ENCODE measurements at regions not wholly inside any gene's neighbourhood (a gene's known extent, or its start where the extent isn't known, plus 50 kb on each side); places are given as distances from the start of the nearest gene placed in this dataset.

DNA sequence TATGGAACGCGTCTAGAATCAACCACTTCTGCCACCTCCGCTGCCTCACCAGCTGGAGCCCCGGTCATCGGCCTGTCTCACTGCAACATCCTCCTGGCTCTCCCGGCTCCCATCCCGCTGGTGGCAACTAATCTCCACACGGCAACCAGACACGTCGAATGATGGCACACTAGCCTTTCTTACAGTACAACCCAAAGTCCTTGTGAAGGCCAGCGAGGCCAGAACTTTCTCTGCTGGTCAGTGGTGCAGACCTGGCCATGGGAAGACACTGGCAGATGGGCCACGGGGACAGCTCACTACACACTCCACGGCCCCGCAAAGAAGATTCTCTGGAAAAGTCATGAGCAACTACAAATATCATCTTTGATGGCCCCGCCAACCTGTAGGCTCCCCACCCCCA lies 117.6 kb downstream of the RMI2 start:
- Histone ChIP-seq H3K4me1 (ENCODE audit: control insufficient read depth, insufficient read depth, low read length) (no peaks in the 10 kb centered on the region), H3K27me3 (ENCODE audit: control insufficient read depth, insufficient read depth, low read length) (no peaks in the 10 kb centered on the region)

DNA sequence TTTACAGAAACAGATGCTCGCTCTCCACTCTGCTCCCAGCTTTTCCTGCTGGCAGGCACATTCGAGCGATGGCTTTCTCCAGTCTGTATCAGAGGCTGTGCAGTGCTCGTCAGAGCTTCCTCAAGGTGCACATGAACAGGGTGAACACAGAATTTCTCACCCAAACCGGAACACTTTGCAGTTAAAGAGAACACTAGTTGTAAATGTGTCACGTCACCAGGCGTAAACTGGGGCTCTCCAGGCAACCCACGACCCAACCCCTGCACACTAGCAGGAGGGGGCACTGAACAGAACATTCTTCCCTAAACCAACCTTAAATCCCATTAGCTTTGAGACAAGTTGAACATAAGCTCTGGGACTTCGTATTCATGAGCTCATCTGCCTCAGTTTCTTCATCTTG lies 119.0 kb downstream of the RMI2 start:
- Histone ChIP-seq H3K4me1 (ENCODE audit: control insufficient read depth, insufficient read depth, low read length) (no peaks in the 10 kb centered on the region), H3K36me3 (ENCODE audit: control insufficient read depth, insufficient read depth, low read length) (no peaks in the 10 kb centered on the region; the same call in 1 of the 2 replicates), H3K27me3 (ENCODE audit: control insufficient read depth, insufficient read depth, low read length) (no peaks in the 10 kb centered on the region), H3K4me3 (ENCODE audit: low read depth, low read length) (no peak overlapping the region), H3K27ac (ENCODE audit: low read depth, low read length) (no peak overlapping the region), H3K9me3 (ENCODE audit: control insufficient read depth, insufficient read depth, low read depth, low read length) (no peaks in the 10 kb centered on the region), H3K9ac (ENCODE audit: low read length) (no peak overlapping the region)

More for the DNA sequence above, 117.6 kb downstream of the RMI2 start:
- Histone ChIP-seq H3K4me3 (ENCODE audit: low read depth, low read length) (no peak overlapping the region), H3K9me3 (ENCODE audit: control insufficient read depth, insufficient read depth, low read depth, low read length) (no peaks in the 10 kb centered on the region), H3K36me3 (ENCODE audit: control insufficient read depth, insufficient read depth, low read length) (no peaks in the 10 kb centered on the region; the same call in 1 of the 2 replicates), H3K9ac (ENCODE audit: low read length) (no peak overlapping the region), H3K27ac (ENCODE audit: low read depth, low read length) (no peak overlapping the region)

DNA sequence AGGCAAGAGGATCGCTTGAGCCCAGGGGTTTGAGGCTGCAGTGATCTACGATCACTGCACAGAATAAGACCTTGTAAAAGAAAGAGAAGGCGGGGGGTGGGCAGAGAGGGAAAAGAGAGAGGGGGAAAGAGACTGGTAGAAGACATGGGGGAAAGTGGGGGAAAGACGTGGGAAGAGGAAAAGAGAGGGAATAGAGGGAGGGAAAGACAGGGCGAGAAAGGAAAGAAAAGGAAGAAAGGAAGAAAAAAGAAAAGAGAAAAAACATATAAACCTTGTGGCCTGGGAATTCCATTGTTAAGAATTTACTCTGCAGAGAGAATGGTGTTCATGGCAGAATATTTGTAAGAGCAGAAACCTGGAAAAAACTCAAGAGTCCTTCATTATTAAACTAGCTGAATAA lies 120.4 kb downstream of the RMI2 start:
- no peak overlapping the region for H3K9ac ChIP-seq (ENCODE audit: low read length)
- no peaks in the 10 kb centered on the region for H3K9me3 ChIP-seq (ENCODE audit: control insufficient read depth, insufficient read depth, low read depth, low read length)
- H3K27me3 ChIP-seq (ENCODE audit: control insufficient read depth, insufficient read depth, low read length) = no peaks in the 10 kb centered on the region
- no peaks in the 10 kb centered on the region; the same call in 1 of the 2 replicates for H3K36me3 ChIP-seq (ENCODE audit: control insufficient read depth, insufficient read depth, low read length)
- H3K27ac ChIP-seq (ENCODE audit: low read depth, low read length) = no peak overlapping the region
- no peak overlapping the region for H3K4me3 ChIP-seq (ENCODE audit: low read depth, low read length)
- no peaks in the 10 kb centered on the region for H3K4me1 ChIP-seq (ENCODE audit: control insufficient read depth, insufficient read depth, low read length)

DNA sequence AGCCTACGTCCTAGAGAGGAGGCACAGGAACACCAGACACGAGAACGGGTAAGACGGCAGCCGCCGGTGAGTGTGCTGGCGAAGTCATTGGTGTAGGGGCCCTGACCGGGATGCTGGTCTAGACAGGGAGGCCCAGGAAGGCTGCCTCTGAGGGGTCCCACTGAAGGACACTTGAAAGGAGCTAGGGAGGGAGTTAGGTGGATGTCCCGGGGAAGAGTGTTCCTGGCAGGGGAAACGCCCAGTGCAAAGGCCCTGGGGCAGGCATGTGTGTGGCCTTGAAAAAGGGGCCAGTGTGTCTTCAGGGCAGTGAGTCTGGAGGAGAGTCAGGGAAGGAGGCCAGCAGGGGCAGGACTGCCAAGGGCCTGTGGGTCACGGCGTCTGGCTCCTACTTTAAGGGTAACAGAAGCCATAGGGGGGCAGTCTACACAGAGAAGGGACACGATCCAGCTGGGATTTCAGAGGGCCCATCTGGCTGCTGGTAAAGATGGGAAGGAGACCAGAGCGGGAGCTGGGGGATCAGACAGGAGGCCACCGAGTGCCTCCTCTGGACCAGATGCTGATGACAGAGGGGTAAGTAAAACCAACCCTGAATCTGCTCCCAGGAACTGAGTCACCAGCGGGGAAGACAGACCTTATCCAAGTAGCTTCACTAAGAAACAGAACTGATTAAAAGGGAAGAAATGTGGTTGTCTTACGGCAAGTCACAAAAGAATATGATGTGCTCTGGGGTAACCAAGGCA lies 115.9 kb downstream of the LITAF start:
- no peaks in the 10 kb centered on the region for H3K9me3 ChIP-seq (ENCODE audit: control insufficient read depth, insufficient read depth, low read depth, low read length)
- no peak overlapping the region for H3K27ac ChIP-seq (ENCODE audit: low read depth, low read length)
- no peaks in the 10 kb centered on the region for H3K27me3 ChIP-seq (ENCODE audit: control insufficient read depth, insufficient read depth, low read length)
- no peaks in the 10 kb centered on the region for H3K36me3 ChIP-seq (ENCODE audit: control insufficient read depth, insufficient read depth, low read length)
- no peak overlapping the region for H3K9ac ChIP-seq (ENCODE audit: low read length)
- H3K4me1 ChIP-seq (ENCODE audit: control insufficient read depth, insufficient read depth, low read length) = no peaks in the 10 kb centered on the region
- H3K4me3 ChIP-seq (ENCODE audit: low read depth, low read length) = no peak overlapping the region

DNA sequence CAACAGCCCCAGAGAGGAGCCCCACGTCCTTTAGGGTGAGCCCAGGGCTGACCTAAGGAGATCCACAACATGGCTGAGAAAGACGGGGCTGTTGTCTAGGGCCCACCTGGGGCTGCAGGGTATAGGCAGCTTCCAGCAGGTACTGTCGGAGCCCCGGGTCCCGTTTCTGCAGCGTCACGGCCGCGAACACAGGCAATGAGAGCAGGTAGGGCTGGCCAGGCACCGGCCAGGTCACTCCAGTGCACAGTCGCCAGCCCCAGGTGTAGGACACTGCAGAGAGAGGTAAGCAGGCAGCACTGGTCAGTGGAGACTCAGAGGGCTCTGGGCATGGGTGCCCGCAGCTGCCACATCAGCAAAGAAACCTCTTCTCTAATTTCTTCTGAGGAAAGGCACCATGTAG lies 115.2 kb downstream of the LITAF start:
- Histone ChIP-seq H3K27me3 (ENCODE audit: control insufficient read depth, insufficient read depth, low read length) (no peaks in the 10 kb centered on the region), H3K36me3 (ENCODE audit: control insufficient read depth, insufficient read depth, low read length) (no peaks in the 10 kb centered on the region; the same call in 1 of the 2 replicates), H3K4me1 (ENCODE audit: control insufficient read depth, insufficient read depth, low read length) (no peaks in the 10 kb centered on the region), H3K4me3 (ENCODE audit: low read depth, low read length) (no peak overlapping the region), H3K9ac (ENCODE audit: low read length) (no peak overlapping the region), H3K9me3 (ENCODE audit: control insufficient read depth, insufficient read depth, low read depth, low read length) (no peaks in the 10 kb centered on the region), H3K27ac (ENCODE audit: low read depth, low read length) (no peak overlapping the region)

DNA sequence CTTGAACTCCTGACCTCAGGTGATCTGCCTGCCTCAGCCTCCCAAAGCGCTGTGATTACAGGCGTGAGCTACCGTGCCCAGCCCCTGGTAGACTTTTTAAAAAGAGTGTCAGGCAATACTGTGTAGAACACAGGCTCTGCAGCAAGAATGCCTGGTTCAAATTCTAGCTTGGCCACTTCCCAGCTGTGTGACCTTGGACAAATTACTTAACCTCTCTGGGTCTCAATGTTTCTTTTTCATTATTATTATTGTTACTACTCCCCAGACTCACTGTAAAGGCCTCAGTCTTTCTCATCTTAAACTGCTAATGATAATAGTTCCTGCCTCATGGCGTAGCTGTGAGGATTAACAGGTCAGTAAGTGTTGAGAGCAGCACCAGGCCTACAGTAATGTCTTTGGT lies 114.3 kb downstream of the LITAF start:
- Histone ChIP-seq H3K4me1 (ENCODE audit: control insufficient read depth, insufficient read depth, low read length) (no peaks in the 10 kb centered on the region), H3K27me3 (ENCODE audit: control insufficient read depth, insufficient read depth, low read length) (no peaks in the 10 kb centered on the region), H3K27ac (ENCODE audit: low read depth, low read length) (no peak overlapping the region), H3K36me3 (ENCODE audit: control insufficient read depth, insufficient read depth, low read length) (no peaks in the 10 kb centered on the region; the same call in 1 of the 2 replicates), H3K4me3 (ENCODE audit: low read depth, low read length) (no peak overlapping the region), H3K9ac (ENCODE audit: low read length) (no peak overlapping the region), H3K9me3 (ENCODE audit: control insufficient read depth, insufficient read depth, low read depth, low read length) (no peaks in the 10 kb centered on the region)

DNA sequence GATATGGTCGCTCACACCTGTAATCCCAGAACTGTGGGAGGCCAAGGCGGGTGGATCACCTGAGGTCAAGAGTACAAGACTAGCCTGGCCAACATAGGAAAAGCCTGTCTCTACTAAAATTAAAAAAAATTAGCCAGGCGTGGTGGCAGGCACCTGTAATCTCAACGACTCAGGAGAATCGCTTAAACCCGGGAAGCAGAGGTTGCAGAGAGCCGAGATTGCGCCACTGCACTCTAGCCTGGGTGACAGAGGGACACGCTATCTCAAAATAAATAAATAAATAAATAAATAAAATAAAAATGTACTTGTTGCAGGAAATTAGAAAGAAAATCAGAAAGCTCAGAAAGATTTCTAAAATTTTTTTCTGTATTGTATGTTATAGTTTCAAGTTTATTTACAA lies 113.9 kb downstream of the LITAF start:
- Histone ChIP-seq H3K4me1 (ENCODE audit: control insufficient read depth, insufficient read depth, low read length) (no peaks in the 10 kb centered on the region), H3K27ac (ENCODE audit: low read depth, low read length) (no peak overlapping the region), H3K36me3 (ENCODE audit: control insufficient read depth, insufficient read depth, low read length) (no peaks in the 10 kb centered on the region; the same call in 1 of the 2 replicates), H3K4me3 (ENCODE audit: low read depth, low read length) (no peak overlapping the region), H3K27me3 (ENCODE audit: control insufficient read depth, insufficient read depth, low read length) (no peaks in the 10 kb centered on the region), H3K9me3 (ENCODE audit: control insufficient read depth, insufficient read depth, low read depth, low read length) (no peaks in the 10 kb centered on the region), H3K9ac (ENCODE audit: low read length) (no peak overlapping the region)

DNA sequence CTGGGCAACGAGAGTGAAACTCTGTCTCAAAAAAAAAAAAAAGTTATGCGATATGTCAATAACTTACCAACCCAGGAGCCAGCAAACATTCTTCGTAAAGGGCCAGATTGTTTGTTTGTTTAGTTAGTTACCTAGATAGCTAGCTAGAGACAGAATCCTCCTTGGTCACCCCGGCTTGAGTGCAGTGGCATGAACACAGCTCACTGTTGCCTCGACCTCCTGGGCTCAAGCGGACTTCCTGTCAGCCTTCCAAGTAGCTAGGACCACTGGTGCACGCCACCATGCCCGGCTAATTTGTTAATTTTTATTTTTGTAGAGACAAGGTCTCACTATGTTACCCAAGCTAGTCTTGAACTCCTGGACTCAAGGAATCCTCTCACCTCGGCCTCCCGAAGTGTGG lies 113.0 kb downstream of the LITAF start:
- Histone ChIP-seq H3K4me1 (ENCODE audit: control insufficient read depth, insufficient read depth, low read length) (no peaks in the 10 kb centered on the region), H3K27ac (ENCODE audit: low read depth, low read length) (no peak overlapping the region), H3K9ac (ENCODE audit: low read length) (no peak overlapping the region), H3K36me3 (ENCODE audit: control insufficient read depth, insufficient read depth, low read length) (no peaks in the 10 kb centered on the region; the same call in 1 of the 2 replicates), H3K4me3 (ENCODE audit: low read depth, low read length) (no peak overlapping the region), H3K27me3 (ENCODE audit: control insufficient read depth, insufficient read depth, low read length) (no peaks in the 10 kb centered on the region), H3K9me3 (ENCODE audit: control insufficient read depth, insufficient read depth, low read depth, low read length) (no peaks in the 10 kb centered on the region)

DNA sequence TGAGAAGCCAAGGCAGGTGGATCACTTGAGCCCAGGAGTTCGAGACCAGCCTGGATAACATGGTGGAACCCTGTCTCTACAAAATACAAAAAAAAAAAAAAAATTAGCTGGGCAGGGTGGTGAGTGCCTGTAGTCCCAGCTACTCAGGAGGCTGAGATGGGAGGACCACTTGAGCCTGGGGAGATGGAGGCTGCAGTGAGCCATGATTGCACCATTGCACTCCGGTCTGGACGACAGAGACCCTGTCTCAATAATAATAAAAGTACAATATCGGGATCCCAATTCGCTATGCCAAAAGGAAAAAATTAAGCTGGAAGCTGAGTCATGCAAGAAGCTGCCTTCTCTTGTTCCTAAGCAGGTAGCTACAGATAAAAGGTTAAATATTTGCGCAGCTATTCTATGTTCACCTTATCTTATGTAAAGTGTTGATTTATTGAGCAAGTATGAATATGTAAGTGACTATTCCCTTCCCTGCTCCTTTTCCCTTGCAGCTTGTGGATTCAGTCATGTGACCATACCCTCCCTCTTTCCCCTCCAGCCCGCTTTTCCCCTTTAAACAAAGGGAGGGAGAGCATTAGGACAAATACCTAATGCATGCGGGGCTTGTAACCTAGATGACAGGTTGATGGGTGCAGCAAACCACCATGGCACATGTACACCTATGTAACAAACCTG lies 112.0 kb downstream of the LITAF start:
- no peaks in the 10 kb centered on the region for H3K4me1 ChIP-seq (ENCODE audit: control insufficient read depth, insufficient read depth, low read length)
- no peak overlapping the region for H3K4me3 ChIP-seq (ENCODE audit: low read depth, low read length)
- no peaks in the 10 kb centered on the region for H3K27me3 ChIP-seq (ENCODE audit: control insufficient read depth, insufficient read depth, low read length)
- H3K9me3 ChIP-seq (ENCODE audit: control insufficient read depth, insufficient read depth, low read depth, low read length) = no peaks in the 10 kb centered on the region
- no peaks in the 10 kb centered on the region; the same call in 1 of the 2 replicates for H3K36me3 ChIP-seq (ENCODE audit: control insufficient read depth, insufficient read depth, low read length)
- no peak overlapping the region for H3K27ac ChIP-seq (ENCODE audit: low read depth, low read length)
- H3K9ac ChIP-seq (ENCODE audit: low read length) = no peak overlapping the region

DNA sequence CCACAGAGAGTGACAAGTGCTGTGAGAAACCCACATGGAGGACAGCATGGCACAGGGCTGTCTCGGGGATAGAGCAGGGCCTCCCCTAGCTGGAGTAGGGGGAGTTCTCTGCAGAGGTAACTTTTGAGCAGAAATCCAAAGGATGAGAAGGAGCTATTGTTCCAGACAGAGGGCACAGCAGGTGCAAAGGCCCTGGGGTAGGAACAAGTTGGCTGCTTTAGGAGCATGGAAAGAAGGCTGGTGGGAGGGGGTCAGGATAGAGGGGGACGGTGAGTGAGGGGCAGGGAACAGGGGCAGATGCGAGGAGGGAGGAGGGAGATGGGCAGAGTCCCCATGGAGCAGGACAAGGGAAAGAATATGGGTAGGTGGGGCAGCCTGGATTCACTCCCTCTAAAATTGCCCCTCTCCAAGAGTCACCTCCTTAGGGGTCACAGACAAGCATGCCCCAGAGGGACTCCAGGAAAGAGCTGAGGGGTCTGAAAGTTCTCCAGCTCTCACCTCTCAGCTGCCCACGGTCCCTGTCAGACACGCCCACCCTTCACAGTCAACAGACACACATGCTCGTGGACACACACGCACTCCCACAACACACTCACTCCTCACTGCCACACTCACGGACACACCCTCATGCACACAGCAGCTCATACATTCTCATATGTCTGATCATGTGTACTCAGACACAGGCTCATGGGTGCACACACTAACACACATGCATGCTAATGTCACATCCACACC lies 110.7 kb downstream of the LITAF start:
- H3K36me3 ChIP-seq (ENCODE audit: control insufficient read depth, insufficient read depth, low read length) = peaks cover 3% of the 10 kb centered on the region; the same call in 1 of the 2 replicates
- no peak overlapping the region for H3K4me3 ChIP-seq (ENCODE audit: low read depth, low read length)
- H3K9ac ChIP-seq (ENCODE audit: low read length) = no peak overlapping the region
- H3K4me1 ChIP-seq (ENCODE audit: control insufficient read depth, insufficient read depth, low read length) = no peaks in the 10 kb centered on the region
- no peak overlapping the region for H3K27ac ChIP-seq (ENCODE audit: low read depth, low read length)
- 0 out of 2 replicates have a peak, but pooled peaks cover 5% of the 10 kb centered on the region for H3K9me3 ChIP-seq (ENCODE audit: control insufficient read depth, insufficient read depth, low read depth, low read length)
- H3K27me3 ChIP-seq (ENCODE audit: control insufficient read depth, insufficient read depth, low read length) = no peaks in the 10 kb centered on the region

DNA sequence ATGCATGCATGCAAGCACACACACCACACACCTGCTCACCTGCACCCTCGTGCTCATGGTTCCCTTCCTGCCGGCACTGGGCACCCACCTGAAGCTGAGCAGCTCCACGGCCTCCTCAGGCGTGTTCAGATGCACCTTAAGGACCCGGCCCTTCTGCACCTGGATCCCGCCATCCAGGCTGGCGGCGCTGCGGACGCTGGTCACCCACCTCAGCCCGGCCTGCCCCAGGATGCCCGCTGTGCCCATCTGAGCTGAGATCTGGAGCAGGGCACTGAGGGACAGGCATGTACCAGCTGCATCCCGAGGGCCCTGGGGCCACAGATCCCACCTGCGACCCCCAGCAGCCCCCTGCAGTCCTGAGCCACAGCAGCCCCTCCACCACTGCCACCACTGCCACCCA lies 110.0 kb downstream of the LITAF start:
- 0 out of 2 replicates have a peak, but pooled peaks cover 5% of the 10 kb centered on the region for H3K9me3 ChIP-seq (ENCODE audit: control insufficient read depth, insufficient read depth, low read depth, low read length)
- no peaks in the 10 kb centered on the region for H3K27me3 ChIP-seq (ENCODE audit: control insufficient read depth, insufficient read depth, low read length)
- H3K4me3 ChIP-seq (ENCODE audit: low read depth, low read length) = no peak overlapping the region
- H3K9ac ChIP-seq (ENCODE audit: low read length) = no peak overlapping the region
- H3K36me3 ChIP-seq (ENCODE audit: control insufficient read depth, insufficient read depth, low read length) = peaks cover 3% of the 10 kb centered on the region; the same call in 1 of the 2 replicates
- no peaks in the 10 kb centered on the region for H3K4me1 ChIP-seq (ENCODE audit: control insufficient read depth, insufficient read depth, low read length)
- no peak overlapping the region for H3K27ac ChIP-seq (ENCODE audit: low read depth, low read length)
